GM18951 (cell line): ENCODE measurements at regions not wholly inside any gene's neighbourhood (a gene's known extent, or its start where the extent isn't known, plus 50 kb on each side); places are given as distances from the start of the nearest gene placed in this dataset.
A peak's percentile ranks its signal among the peaks of the same experiment; 100 is the strongest.
"Not testable (repeated sequence)": the region's sequence is repeated elsewhere in the genome, so short reads cannot be mapped to it uniquely, and the experiment has no call there.

Experiments used
- POLR2A ChIP-seq: IDR thresholded peaks from 4 replicates; pipeline ENCODE4 v1.6.1; 2011; ENCODE audit warnings: mild to moderate bottlenecking; ENCODE audit not compliant: insufficient read length, insufficient read depth; ENCODE audit errors: extremely low read depth
- in situ Hi-C: fragments of 300-500 bp; cut with MboI; formaldehyde crosslinking; loops from one replicate; pipeline ENCODE4 v1.12.0; 2022; ENCODE audit warnings: low sequenced_read_pairs, mixed read lengths, inconsistent platforms; ENCODE audit not compliant: unreplicated experiment

DNA sequence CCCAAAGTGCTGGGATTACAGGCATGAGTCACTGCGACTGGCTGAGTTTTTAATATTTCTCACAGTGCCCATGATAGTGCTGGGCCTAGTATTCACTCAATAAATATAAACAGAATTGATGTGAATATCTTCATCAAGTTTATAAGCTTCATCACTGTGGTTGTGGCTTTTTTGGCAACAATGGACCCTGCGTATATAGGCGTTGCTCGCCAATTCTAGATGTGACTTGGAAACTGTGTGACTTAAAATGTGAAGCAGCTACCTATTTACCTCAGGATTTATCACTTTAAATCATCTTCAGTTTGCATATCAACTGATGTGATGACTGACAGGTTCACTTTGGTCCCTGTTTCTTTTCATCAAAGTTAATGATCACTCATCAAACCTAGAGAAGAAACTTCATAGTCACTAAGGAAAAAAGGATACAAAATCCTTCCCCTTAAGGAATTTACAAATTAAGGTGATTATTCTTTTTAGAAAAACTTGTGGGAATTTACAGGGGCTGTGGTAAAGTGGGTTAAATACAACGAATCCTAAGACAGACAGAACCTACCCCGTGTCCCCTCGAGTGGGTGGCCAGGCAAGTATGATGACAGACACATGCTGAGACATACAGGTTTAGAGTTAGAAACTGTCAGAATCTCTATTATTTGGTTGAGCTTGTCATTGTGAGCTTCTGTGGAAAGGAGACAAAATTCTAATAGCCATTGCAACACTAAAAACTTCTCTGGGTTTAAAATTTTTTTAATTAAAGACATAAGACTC lies 101.3 kb downstream of the AKAP11 start:
- TF ChIP-seq POLR2A: no peak
- in situ Hi-C loops: no loop called here

DNA sequence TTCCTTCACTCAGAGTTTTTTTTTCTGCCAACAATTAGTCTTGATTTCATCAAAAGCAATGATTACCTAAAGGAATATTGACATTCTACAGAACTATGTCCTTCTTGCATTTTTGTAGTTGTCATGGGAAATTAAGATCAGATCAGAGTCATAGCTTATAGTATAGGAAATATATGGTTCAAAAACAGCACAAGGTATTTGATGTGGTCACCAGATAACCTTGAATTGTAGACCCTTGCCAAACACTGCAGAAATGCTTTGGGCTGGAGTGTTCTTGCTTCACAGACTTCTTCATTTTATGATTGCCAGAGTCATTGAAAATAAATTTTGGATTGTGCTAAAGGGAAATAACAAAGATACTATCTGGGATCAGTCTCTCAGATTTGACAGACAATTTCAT lies 103.7 kb downstream of the AKAP11 start:
- no peak for TF ChIP-seq POLR2A
- in situ Hi-C loops: no loop called here

GRCh38 chr13:42377640-42378382 lies 105.9 kb downstream of the AKAP11 start:
- TF ChIP-seq POLR2A: peak; percentile 35
- in situ Hi-C loops: no loop called here

DNA sequence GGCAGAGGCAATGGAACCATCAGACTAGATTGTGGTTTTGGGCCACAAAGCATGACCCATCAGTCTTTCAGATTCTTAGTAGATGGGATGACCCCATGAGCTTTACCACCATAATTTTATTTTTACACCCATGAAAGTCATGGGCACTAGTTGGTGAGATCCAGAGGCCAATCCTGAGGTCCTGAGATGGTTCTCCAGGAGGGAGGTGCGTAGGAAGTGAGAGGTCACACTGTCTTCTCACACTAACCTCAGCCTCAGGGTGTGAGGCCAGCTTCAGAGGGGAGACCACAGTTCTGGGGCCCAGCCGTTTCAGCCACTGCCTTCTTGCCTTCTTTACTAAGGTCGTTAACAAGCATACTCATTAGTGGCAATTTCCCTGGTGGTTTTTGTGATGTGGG lies 106.4 kb downstream of the AKAP11 start:
- TF ChIP-seq POLR2A: peak; percentile 32
- in situ Hi-C loops: no loop called here

- in situ Hi-C loops: no loop called here
These were observed 107.3 kb downstream of the AKAP11 start for GRCh38 chr13:42379241-42379640.

DNA sequence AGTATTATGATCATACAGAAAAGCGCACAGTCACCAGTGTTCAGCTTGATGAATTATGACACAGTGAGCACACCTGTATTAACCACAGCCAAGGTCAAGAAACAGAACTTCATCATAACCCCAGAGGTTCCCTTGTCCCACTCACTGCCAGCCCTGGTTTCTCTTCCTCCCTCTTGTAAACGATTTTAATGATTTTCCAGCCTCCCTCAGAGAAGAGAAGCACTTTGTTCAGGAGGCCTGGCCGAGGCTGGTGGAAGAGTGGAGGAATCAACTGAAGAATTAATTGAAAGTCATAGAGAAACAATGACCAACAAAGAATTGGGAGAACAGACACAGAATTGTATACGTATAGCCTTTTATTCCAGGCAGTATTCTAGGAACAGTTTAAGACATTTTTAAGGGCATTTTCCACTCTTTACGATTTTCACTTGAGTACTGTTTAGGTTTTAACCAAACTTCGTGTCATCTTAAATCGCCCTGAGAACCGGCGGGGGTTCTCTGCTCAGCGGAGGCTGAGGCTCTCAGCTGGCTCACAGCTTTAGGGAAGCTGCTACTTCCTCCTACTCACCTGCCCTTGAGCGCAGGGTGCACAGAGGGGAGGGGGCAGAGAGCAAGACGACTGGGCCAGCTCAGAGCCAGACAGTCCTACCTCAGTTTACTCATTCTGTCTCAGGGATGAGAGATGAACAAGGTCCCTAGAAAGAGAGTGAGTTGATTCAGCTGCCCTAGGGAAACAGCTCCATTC lies 108.6 kb downstream of the AKAP11 start:
- peak; percentile 25 for TF ChIP-seq POLR2A
- in situ Hi-C loops: no loop called here

More at GRCh38 chr13:42379241-42379640, 107.3 kb downstream of the AKAP11 start:
- no peak for TF ChIP-seq POLR2A

GRCh38 chr13:42381165-42381425 lies 109.1 kb downstream of the AKAP11 start:
- in situ Hi-C loops: no loop called here
- TF ChIP-seq POLR2A: no peak

DNA sequence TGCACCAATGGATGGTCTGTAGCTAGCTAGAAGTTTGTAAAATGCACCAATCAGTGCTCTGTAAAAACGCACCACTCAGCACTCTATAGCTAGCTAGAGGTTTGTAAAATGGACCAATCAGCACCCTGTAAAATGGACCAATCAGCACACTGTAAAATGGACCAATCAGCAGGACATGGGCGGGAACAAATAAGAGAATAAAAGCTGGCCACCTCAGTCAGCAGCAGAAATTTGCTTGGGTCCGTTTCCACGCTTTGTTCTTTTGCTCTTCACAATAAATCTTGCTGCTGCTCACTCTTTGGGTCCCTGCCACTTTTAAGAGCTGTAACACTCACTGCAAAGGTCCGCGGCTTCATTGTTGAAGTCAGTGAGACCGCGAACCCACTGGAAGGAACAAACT lies 109.5 kb downstream of the AKAP11 start:
- in situ Hi-C loops: not testable (repeated sequence)

DNA sequence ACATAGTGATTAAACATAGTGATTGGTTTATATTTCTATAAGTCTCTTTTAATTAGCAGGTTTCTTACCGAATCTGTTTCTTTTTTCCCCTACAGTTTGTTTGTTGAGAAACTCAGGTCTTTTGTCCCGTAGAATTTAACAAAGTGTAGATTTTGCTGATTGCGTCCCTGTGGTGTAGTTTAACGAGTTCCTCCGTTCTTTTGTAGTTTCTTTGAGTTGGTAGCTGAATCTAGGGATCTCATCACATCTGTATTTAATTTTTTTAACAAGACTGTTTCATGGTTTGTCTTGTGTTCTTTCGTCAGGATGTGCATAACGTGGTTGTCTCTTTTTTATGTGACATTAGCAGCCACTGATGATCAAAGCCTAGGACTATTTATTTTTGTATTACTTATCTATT lies 111.1 kb downstream of the AKAP11 start:
- no peak for TF ChIP-seq POLR2A
- in situ Hi-C loops: no loop called here

DNA sequence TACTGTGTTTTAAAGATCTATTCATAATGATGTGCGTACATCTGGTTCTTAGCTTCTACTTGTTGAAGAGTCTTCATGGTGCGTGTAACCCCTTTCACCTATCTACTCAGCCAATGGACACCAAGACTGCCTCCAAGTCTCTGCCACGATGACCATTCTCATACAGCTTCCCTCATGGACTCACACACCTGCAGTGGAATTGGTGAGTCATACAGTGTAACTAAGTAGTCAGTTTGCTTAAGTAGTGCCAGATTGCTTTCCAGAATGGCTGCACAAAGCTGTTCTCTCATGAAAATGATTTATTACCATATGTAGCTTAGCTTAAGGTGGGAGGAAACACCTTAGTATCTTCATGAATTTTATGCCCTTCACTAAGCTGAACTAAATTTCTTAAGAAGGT lies 112.3 kb downstream of the AKAP11 start:
- in situ Hi-C loops: no loop called here
- no peak for TF ChIP-seq POLR2A

- TF ChIP-seq POLR2A: no peak
- in situ Hi-C loops: no loop called here
These were observed 116.4 kb downstream of the AKAP11 start for GRCh38 chr13:42388326-42388725.

DNA sequence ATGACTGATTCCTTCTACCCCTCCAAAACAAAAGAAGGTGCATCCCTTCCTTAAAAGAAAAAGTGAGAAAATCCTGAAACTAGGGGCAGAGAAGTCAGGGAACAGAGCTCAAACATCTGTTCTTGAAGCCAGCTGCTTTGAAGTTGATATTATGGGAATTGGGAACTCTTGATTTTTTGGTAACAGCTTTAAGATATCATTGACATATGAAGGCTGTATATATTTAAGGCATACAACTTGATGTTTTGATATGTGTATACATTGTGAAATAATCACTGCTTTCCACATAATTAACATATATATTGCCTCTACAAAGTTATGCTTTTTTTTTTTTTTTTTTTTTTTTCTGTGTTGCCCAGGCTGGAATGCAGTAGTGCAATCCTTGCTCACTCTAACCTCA lies 117.1 kb downstream of the AKAP11 start:
- in situ Hi-C loops: no loop called here
- no peak for TF ChIP-seq POLR2A

- no peak for TF ChIP-seq POLR2A
- in situ Hi-C loops: no loop called here
These were observed 120.2 kb downstream of the AKAP11 start for GRCh38 chr13:42392180-42392579.
